ENCODE measurements at regions not wholly inside any gene's neighbourhood (a gene's known extent, or its start where the extent isn't known, plus 50 kb on each side); places are given as distances from the start of the nearest gene placed in this dataset.

GRCh38 chr9:7405924-7406604, 393.5 kb downstream of the DMAC1 start:
- Histone ChIP-seq H3K4me3 (no peak overlapping the region), H3K9me3 (no peaks in the 10 kb centered on the region), H3K4me1 (ENCODE audit: insufficient read depth) (no peaks in the 10 kb centered on the region), H3K27ac (no peak overlapping the region), H3K27me3 (no peaks in the 10 kb centered on the region), H3K36me3 (no peaks in the 10 kb centered on the region)
- TF ChIP-seq POLR2A (IDR thresholded peaks at IDR 0.05) (no peak), EP300 (IDR thresholded peaks at IDR 0.05) (no peak)
- TF ChIP-seq, protein P1, sequence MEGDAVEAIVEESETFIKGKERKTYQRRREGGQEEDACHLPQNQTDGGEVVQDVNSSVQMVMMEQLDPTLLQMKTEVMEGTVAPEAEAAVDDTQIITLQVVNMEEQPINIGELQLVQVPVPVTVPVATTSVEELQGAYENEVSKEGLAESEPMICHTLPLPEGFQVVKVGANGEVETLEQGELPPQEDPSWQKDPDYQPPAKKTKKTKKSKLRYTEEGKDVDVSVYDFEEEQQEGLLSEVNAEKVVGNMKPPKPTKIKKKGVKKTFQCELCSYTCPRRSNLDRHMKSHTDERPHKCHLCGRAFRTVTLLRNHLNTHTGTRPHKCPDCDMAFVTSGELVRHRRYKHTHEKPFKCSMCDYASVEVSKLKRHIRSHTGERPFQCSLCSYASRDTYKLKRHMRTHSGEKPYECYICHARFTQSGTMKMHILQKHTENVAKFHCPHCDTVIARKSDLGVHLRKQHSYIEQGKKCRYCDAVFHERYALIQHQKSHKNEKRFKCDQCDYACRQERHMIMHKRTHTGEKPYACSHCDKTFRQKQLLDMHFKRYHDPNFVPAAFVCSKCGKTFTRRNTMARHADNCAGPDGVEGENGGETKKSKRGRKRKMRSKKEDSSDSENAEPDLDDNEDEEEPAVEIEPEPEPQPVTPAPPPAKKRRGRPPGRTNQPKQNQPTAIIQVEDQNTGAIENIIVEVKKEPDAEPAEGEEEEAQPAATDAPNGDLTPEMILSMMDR (IDR thresholded peaks at IDR 0.05): no peak
- 96 to 97% (median 96%) methylated on average over 4 of the region's 4 CpGs for WGBS, 3 donors
- intact Hi-C loops (cut with DNase I): no loop called here
- DNase-seq: no peak

GRCh38 chr9:7403839-7404487, 395.6 kb downstream of the DMAC1 start:
- DNase-seq: no peak
- H3K27ac ChIP-seq: no peak overlapping the region
- 82 to 86% (median 83%) methylated on average over 7 of the region's 7 CpGs for WGBS, 3 donors
- TF ChIP-seq EP300 (IDR thresholded peaks at IDR 0.05): no peak
- TF ChIP-seq, protein P1 (IDR thresholded peaks at IDR 0.05): no peak
- TF ChIP-seq POLR2A (IDR thresholded peaks at IDR 0.05): no peak
- H3K27me3 ChIP-seq: no peaks in the 10 kb centered on the region
- H3K9me3 ChIP-seq: no peaks in the 10 kb centered on the region
- no peak overlapping the region for H3K4me3 ChIP-seq
- H3K36me3 ChIP-seq: no peaks in the 10 kb centered on the region
- H3K4me1 ChIP-seq (ENCODE audit: insufficient read depth): no peaks in the 10 kb centered on the region
- intact Hi-C loops (cut with DNase I): no loop called here

DNA sequence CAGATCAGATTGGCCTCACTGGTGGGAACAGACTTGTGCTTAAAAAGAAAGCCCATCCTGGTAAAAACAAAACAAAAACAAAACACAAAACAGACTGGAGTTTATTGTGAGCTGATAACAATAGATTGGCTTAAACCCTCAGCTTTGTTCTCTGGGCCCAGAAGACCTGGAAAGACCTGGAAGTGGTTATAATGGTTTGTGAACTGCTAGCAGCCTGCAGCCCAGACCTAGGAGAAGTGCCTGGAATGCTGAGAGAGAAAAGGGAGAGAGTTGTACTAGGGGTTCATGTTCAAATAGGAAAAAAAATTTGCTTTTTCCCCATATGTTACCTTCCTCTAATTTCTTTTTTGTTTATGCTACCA, 396.6 kb downstream of the DMAC1 start:
- no peak for DNase-seq
- H3K4me1 ChIP-seq (ENCODE audit: insufficient read depth): no peaks in the 10 kb centered on the region
- no peaks in the 10 kb centered on the region for H3K36me3 ChIP-seq
- H3K27me3 ChIP-seq: no peaks in the 10 kb centered on the region
- no peaks in the 10 kb centered on the region for H3K9me3 ChIP-seq
- H3K27ac ChIP-seq: no peak overlapping the region
- TF ChIP-seq, protein P1 (IDR thresholded peaks at IDR 0.05): no peak
- TF ChIP-seq POLR2A (IDR thresholded peaks at IDR 0.05) (no peak), EP300 (IDR thresholded peaks at IDR 0.05) (no peak)
- H3K4me3 ChIP-seq: no peak overlapping the region
- intact Hi-C loops (cut with DNase I): no loop called here

GRCh38 chr9:7402334-7403027, 397.1 kb downstream of the DMAC1 start:
- TF ChIP-seq POLR2A (IDR thresholded peaks at IDR 0.05): no peak
- TF ChIP-seq EP300 (IDR thresholded peaks at IDR 0.05): no peak
- TF ChIP-seq, protein P1 (IDR thresholded peaks at IDR 0.05): no peak
- Histone ChIP-seq H3K36me3 (no peaks in the 10 kb centered on the region), H3K27me3 (no peaks in the 10 kb centered on the region), H3K4me3 (no peak overlapping the region), H3K27ac (no peak overlapping the region), H3K9me3 (no peaks in the 10 kb centered on the region), H3K4me1 (ENCODE audit: insufficient read depth) (no peaks in the 10 kb centered on the region)
- no peak for DNase-seq
- intact Hi-C loops (cut with DNase I): no loop called here
- WGBS, 3 donors: 42 to 50% (median 46%) methylated on average over 2 of the region's 2 CpGs
